ENCODE measurements at regions not wholly inside any gene's neighbourhood (a gene's known extent, or its start where the extent isn't known, plus 50 kb on each side); places are given as distances from the start of the nearest gene placed in this dataset.

- DNase-seq (ENCODE audit: low read depth in 3 of 3): no peak
These were observed 278.7 kb downstream of the FIGN start for GRCh38 chr2:163456953-163457743.

- no peak for DNase-seq (ENCODE audit: low read depth in 3 of 3)
These were observed 280.0 kb downstream of the FIGN start for GRCh38 chr2:163455815-163456214.

GRCh38 chr2:163453920-163454319 is 281.9 kb downstream of the FIGN start:
- no peak for DNase-seq (ENCODE audit: low read depth in 3 of 3)

GRCh38 chr2:163441603-163442002 is 294.2 kb downstream of the FIGN start:
- no peak for DNase-seq (ENCODE audit: low read depth in 3 of 3)

- no peak for DNase-seq (ENCODE audit: low read depth in 3 of 3)
These were observed 298.8 kb downstream of the FIGN start for GRCh38 chr2:163436963-163437362.

- no peak for DNase-seq (ENCODE audit: low read depth in 3 of 3)
These were observed 307.6 kb downstream of the FIGN start for GRCh38 chr2:163428187-163428586.

GRCh38 chr2:163420604-163421003 is 315.2 kb downstream of the FIGN start:
- DNase-seq (ENCODE audit: low read depth in 3 of 3): no peak

- no peak for DNase-seq (ENCODE audit: low read depth in 3 of 3)
These were observed 316.6 kb downstream of the FIGN start for GRCh38 chr2:163419000-163419830.

- DNase-seq (ENCODE audit: low read depth in 3 of 3): no peak
These were observed 318.0 kb downstream of the FIGN start for GRCh38 chr2:163417596-163418337.

- no peak for DNase-seq (ENCODE audit: low read depth in 3 of 3)
These were observed 321.7 kb downstream of the FIGN start for GRCh38 chr2:163414121-163414520.

GRCh38 chr2:163407296-163407695 is 328.5 kb downstream of the FIGN start:
- no peak for DNase-seq (ENCODE audit: low read depth in 3 of 3)

GRCh38 chr2:163405298-163405697 is 330.5 kb downstream of the FIGN start:
- no peak for DNase-seq (ENCODE audit: low read depth in 3 of 3)

- DNase-seq (ENCODE audit: low read depth in 3 of 3): no peak
These were observed 334.3 kb downstream of the FIGN start for GRCh38 chr2:163401481-163401880.

- DNase-seq (ENCODE audit: low read depth in 3 of 3): no peak
These were observed 338.4 kb downstream of the FIGN start for GRCh38 chr2:163397451-163397850.

GRCh38 chr2:163395602-163396001 is 340.2 kb downstream of the FIGN start:
- DNase-seq (ENCODE audit: low read depth in 3 of 3): no peak

GRCh38 chr2:163389838-163390237 is 346.0 kb downstream of the FIGN start:
- DNase-seq (ENCODE audit: low read depth in 3 of 3): no peak

GRCh38 chr2:163375472-163375871 is 360.3 kb downstream of the FIGN start:
- no peak for DNase-seq (ENCODE audit: low read depth in 3 of 3)

- no peak for DNase-seq (ENCODE audit: low read depth in 3 of 3)
These were observed 360.7 kb downstream of the FIGN start for GRCh38 chr2:163375070-163375469.

GRCh38 chr2:163374282-163374681 is 361.5 kb downstream of the FIGN start:
- no peak for DNase-seq (ENCODE audit: low read depth in 3 of 3)

- DNase-seq (ENCODE audit: low read depth in 3 of 3): no peak
These were observed 362.3 kb downstream of the FIGN start for GRCh38 chr2:163373496-163373895.

GRCh38 chr2:163370169-163370886 is 365.5 kb downstream of the FIGN start:
- no peak for DNase-seq (ENCODE audit: low read depth in 3 of 3)

- no peak for DNase-seq (ENCODE audit: low read depth in 3 of 3)
These were observed 366.7 kb downstream of the FIGN start for GRCh38 chr2:163369111-163369510.

Measured in stimulated activated CD4-positive, alpha-beta T cell treated with anti-CD3 and anti-CD28 coated beads, TNF-alpha, amount 100 ng/mL, for 48 hours (primary cell).